Stimulated activated naive CD4-positive, alpha-beta T cell treated with Interleukin-2 at 50 U/mL for 16 hours (primary cell): ENCODE measurements at regions not wholly inside any gene's neighbourhood (a gene's known extent, or its start where the extent isn't known, plus 50 kb on each side); places are given as distances from the start of the nearest gene placed in this dataset.
"Not testable (repeated sequence)": the region's sequence is repeated elsewhere in the genome, so short reads cannot be mapped to it uniquely, and the experiment has no call there.

Experiments
- DNase-seq: peaks from one replicate; lab custom pipeline; 2025; lab: John Stamatoyannopoulos, UW

GRCh38 chr5:158450751-158451171 lies 591.8 kb upstream of the CLINT1 start:
- DNase-seq, result no peak

GRCh38 chr5:158446761-158447160 lies 587.8 kb upstream of the CLINT1 start:
- DNase-seq, result not testable (repeated sequence)

- not testable (repeated sequence) for DNase-seq
Measured at GRCh38 chr5:158439204-158439603, 580.3 kb upstream of the CLINT1 start.

GRCh38 chr5:158436271-158437065 lies 577.5 kb upstream of the CLINT1 start:
- no peak for DNase-seq

GRCh38 chr5:158435161-158435616 lies 576.2 kb upstream of the CLINT1 start:
- DNase-seq, result no peak

GRCh38 chr5:158434749-158435148 lies 575.8 kb upstream of the CLINT1 start:
- DNase-seq, result no peak

GRCh38 chr5:158433634-158434033 lies 574.7 kb upstream of the CLINT1 start:
- DNase-seq, result no peak

GRCh38 chr5:158431369-158432029 lies 572.6 kb upstream of the CLINT1 start:
- DNase-seq, result no peak

GRCh38 chr5:158430798-158431167 lies 571.8 kb upstream of the CLINT1 start:
- no peak for DNase-seq

GRCh38 chr5:158430166-158430797 lies 571.3 kb upstream of the CLINT1 start:
- DNase-seq, result no peak

GRCh38 chr5:158429564-158429963 lies 570.6 kb upstream of the CLINT1 start:
- DNase-seq, result no peak

GRCh38 chr5:158423623-158424200 lies 564.8 kb upstream of the CLINT1 start:
- DNase-seq, result no peak

GRCh38 chr5:158422653-158423515 lies 563.9 kb upstream of the CLINT1 start:
- no peak for DNase-seq

- DNase-seq, result no peak
Measured at GRCh38 chr5:158421319-158421718, 562.4 kb upstream of the CLINT1 start.

GRCh38 chr5:158419186-158419585 lies 560.2 kb upstream of the CLINT1 start:
- no peak for DNase-seq

- no peak for DNase-seq
Measured at GRCh38 chr5:158414780-158415179, 555.8 kb upstream of the CLINT1 start.

- no peak for DNase-seq
Measured at GRCh38 chr5:158414333-158414762, 555.4 kb upstream of the CLINT1 start.

GRCh38 chr5:158413122-158413680 lies 554.3 kb upstream of the CLINT1 start:
- no peak for DNase-seq

- no peak for DNase-seq
Measured at GRCh38 chr5:158410976-158411375, 552.0 kb upstream of the CLINT1 start.

- DNase-seq, result no peak
Measured at GRCh38 chr5:158409507-158409906, 550.6 kb upstream of the CLINT1 start.

- DNase-seq, result no peak
Measured at GRCh38 chr5:158407824-158408195, 548.9 kb upstream of the CLINT1 start.
